PC-9 (cell line): ENCODE measurements at regions not wholly inside any gene's neighbourhood (a gene's known extent, or its start where the extent isn't known, plus 50 kb on each side); places are given as distances from the start of the nearest gene placed in this dataset.

Experiments
- BruUV-seq: library from RNA; stranded (reverse); fragments of 400-500 nt; replicated peaks from 2 replicates; lab custom pipeline; 2021; lab: Mats Ljungman, UMichigan
- CTCF ChIA-PET: fragments of 300-600 bp; sonication (Branson Sonifier 250); formaldehyde crosslinking; loops from one replicate; lab custom pipeline; 2022; ENCODE audit warnings: antibody characterized with exemption; lab: Charles Lee
- POLR2A ChIA-PET: fragments of 300-600 bp; sonication (Branson Sonifier 250); formaldehyde crosslinking; loops from one replicate; lab custom pipeline; 2022; ENCODE audit warnings: antibody characterized with exemption; ENCODE audit not compliant: unreplicated experiment; lab: Charles Lee
- DNase-seq, 2 experiments: peaks; one replicate each; pipeline versions ENCODE4 v3.0.0 to v3.0.0-alpha.2; 2015 to 2022; ENCODE audit warnings: mixed read lengths in 1 of 2
- H2AFZ ChIP-seq: fragments of 200-600 bp; sonication (generic); 2 replicates; pipeline ENCODE4 v1.8.1; 2017; ENCODE audit warnings: antibody characterized with exemption
- H3F3A ChIP-seq: fragments of 200-600 bp; sonication (generic); 2 replicates; pipeline ENCODE4 v1.8.1; 2017; ENCODE audit warnings: antibody characterized with exemption, mild to moderate bottlenecking, low read depth; ENCODE audit not compliant: insufficient read depth
- H3K27ac ChIP-seq: fragments of 200-600 bp; sonication (generic); 2 replicates; pipeline ENCODE4 v1.6.1; 2016; ENCODE audit warnings: mixed run types
- H3K27me3 ChIP-seq: fragments of 200-600 bp; sonication (generic); 2 replicates; pipeline ENCODE4 v1.6.1; 2016; ENCODE audit warnings: low read depth, mixed run types; ENCODE audit not compliant: insufficient read depth
- H3K36me3 ChIP-seq: fragments of 200-600 bp; sonication (generic); 2 replicates; pipeline ENCODE4 v1.6.1; 2016; ENCODE audit warnings: low read depth, mixed run types
- H3K4me1 ChIP-seq: fragments of 200-600 bp; sonication (generic); replicated peaks from 2 replicates; pipeline ENCODE4 v1.6.1; 2016; ENCODE audit warnings: mixed run types; ENCODE audit not compliant: insufficient read depth
- H3K4me2 ChIP-seq: fragments of 200-600 bp; sonication (generic); 2 replicates; pipeline ENCODE4 v1.6.1; 2017; ENCODE audit warnings: mixed run types
- H3K4me3 ChIP-seq: fragments of 200-600 bp; sonication (generic); 2 replicates; pipeline ENCODE4 v1.6.1; 2016; ENCODE audit warnings: mixed run types
- H3K79me2 ChIP-seq: fragments of 200-600 bp; sonication (generic); 2 replicates; pipeline ENCODE4 v1.6.1; 2017; ENCODE audit warnings: low read depth, mixed run types
- H3K9me2 ChIP-seq: fragments of 200-600 bp; sonication (generic); 2 replicates; pipeline ENCODE4 v1.8.1; 2017; ENCODE audit warnings: mild to moderate bottlenecking; ENCODE audit not compliant: insufficient read depth
- H3K9me3 ChIP-seq: fragments of 200-600 bp; sonication (generic); 2 replicates; pipeline ENCODE4 v1.8.1; 2016; ENCODE audit warnings: low read depth; ENCODE audit not compliant: insufficient read depth
- H4K20me1 ChIP-seq: fragments of 200-600 bp; sonication (generic); 2 replicates; pipeline ENCODE4 v1.8.1; 2017; ENCODE audit not compliant: insufficient read depth
- EZH2 ChIP-seq: fragments of 200-600 bp; sonication (generic); IDR thresholded peaks from 2 replicates; pipeline ENCODE4 v1.8.0; 2017; ENCODE audit warnings: antibody characterized with exemption, low read depth
- intact Hi-C: fragments of 100-400 bp; cut with micrococcal nuclease; formaldehyde crosslinking; loops from one replicate; pipeline ENCODE4 v1.10.0; 2022; ENCODE audit not compliant: unreplicated experiment
- TF ChIP-seq, protein P1 (sequence below): fragments of 200-600 bp; sonication (generic); conservative IDR thresholded peaks from 2 replicates; pipeline ENCODE4 v1.6.1; 2017; ENCODE audit warnings: mixed run types, antibody characterized with exemption, mild to moderate bottlenecking, moderate library complexity

DNA sequence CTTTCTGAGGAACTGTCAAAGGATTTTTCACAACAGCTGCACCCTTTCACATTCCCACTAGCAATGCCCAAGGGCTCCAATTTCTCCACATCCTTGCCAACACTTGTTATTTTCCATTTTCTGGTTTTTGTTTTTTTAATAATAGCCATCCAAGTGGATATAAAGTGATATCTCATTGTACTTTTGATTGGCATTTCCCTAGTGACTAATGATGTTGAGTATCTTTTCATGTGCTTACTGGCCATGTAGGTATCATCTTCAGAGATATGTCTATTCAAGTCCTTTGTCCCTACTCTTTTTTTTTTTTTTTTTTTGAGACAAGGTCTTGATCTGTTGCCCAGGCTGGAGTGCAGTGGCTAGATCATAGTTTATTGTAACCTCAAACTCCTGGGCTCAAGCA is 115.8 kb upstream of the HAND1 start:
- Histone ChIP-seq H4K20me1 (no peaks in the 10 kb centered on the region), H3K4me2 (no peak overlapping the region), H3K36me3 (no peaks in the 10 kb centered on the region), H3K9me3 (no peaks in the 10 kb centered on the region), H3K4me3 (no peak overlapping the region), H3K9me2 (no peaks in the 10 kb centered on the region), H3K79me2 (no peaks in the 10 kb centered on the region), H3K4me1 (0 out of 2 replicates have a peak, but pooled peaks cover 7% of the 10 kb centered on the region), H2AFZ (no peak overlapping the region), H3F3A (no peaks in the 10 kb centered on the region), H3K27me3 (no peaks in the 10 kb centered on the region), H3K27ac (no peak overlapping the region)
- no peak for TF ChIP-seq EZH2
- TF ChIP-seq, protein P1, sequence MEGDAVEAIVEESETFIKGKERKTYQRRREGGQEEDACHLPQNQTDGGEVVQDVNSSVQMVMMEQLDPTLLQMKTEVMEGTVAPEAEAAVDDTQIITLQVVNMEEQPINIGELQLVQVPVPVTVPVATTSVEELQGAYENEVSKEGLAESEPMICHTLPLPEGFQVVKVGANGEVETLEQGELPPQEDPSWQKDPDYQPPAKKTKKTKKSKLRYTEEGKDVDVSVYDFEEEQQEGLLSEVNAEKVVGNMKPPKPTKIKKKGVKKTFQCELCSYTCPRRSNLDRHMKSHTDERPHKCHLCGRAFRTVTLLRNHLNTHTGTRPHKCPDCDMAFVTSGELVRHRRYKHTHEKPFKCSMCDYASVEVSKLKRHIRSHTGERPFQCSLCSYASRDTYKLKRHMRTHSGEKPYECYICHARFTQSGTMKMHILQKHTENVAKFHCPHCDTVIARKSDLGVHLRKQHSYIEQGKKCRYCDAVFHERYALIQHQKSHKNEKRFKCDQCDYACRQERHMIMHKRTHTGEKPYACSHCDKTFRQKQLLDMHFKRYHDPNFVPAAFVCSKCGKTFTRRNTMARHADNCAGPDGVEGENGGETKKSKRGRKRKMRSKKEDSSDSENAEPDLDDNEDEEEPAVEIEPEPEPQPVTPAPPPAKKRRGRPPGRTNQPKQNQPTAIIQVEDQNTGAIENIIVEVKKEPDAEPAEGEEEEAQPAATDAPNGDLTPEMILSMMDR: no peak
- intact Hi-C loops: no loop called here
- no TSS peak for BruUV-seq
- no peak for DNase-seq
- ChIA-PET POLR2A (no interaction called here), CTCF (interaction anchor here (0.7 kb wide), 1 partner anchor 1862 kb away, joined by 4 read pairs; no protein-coding TSS in a partner anchor)

DNA sequence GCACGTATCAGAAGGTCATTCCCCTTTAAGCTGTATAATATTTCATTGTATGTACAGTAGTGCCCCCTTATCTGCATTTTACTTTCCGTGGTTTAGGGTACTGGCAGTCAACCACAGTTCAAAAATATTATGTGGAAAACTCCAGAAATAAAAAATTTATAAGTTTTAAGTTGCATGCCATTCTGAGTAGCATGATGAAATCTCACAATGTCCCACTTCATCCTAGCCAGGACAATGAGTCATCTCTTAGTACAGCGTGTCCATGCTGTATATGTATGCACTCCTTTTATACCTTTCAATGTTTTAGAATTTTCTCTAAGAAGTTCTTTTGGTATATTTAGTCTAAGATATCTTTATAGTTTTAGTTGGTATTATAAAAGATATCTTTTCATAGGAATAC is 115.0 kb upstream of the HAND1 start:
- TF ChIP-seq, protein P1: no peak
- no peak for TF ChIP-seq EZH2
- ChIA-PET POLR2A (no interaction called here), CTCF (interaction anchor here (0.6 kb wide), 1 partner anchor 36 kb away, joined by 3 read pairs; no protein-coding TSS in a partner anchor)
- H3K4me2 ChIP-seq: no peak overlapping the region
- intact Hi-C loops: no loop called here
- H3K4me3 ChIP-seq: no peak overlapping the region
- no peaks in the 10 kb centered on the region for H4K20me1 ChIP-seq
- H3K27ac ChIP-seq: no peak overlapping the region
- no peak for DNase-seq
- H3K4me1 ChIP-seq: 0 out of 2 replicates have a peak, but pooled peaks cover 7% of the 10 kb centered on the region
- H3K9me2 ChIP-seq: no peaks in the 10 kb centered on the region
- H3K36me3 ChIP-seq: no peaks in the 10 kb centered on the region
- no peaks in the 10 kb centered on the region for H3K79me2 ChIP-seq
- H2AFZ ChIP-seq: no peak overlapping the region
- no peaks in the 10 kb centered on the region for H3F3A ChIP-seq
- no TSS peak for BruUV-seq
- H3K27me3 ChIP-seq: no peaks in the 10 kb centered on the region
- H3K9me3 ChIP-seq: no peaks in the 10 kb centered on the region

DNA sequence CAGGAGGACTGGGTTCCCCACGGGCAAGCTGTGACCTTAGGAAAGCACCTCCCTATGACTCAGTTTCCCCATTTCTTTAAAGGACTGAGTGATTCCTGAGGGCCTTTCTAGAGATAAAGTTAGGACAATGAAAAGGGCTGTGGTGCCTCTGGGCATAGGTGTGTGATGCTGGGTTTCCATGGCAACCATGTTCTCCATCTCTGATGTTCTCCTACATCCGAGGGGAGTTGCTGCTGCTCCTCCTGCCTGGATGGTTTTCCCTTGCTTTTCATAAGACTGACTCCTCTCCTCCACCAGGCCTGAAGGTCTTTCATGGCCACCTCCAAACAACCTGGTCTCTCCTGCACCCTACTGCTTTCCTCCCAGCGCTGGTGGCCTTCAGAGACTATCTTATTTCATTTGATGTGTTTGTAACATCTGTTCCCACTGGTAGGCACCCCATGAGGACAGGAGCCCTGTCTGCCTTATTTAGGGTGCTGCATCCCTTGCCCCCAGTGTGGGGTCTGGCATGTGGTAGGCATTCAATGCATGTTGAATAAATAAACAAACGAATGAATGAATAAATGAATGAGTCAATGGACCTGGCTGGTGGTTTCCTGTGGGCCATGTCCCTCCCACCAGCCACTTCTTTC is 112.2 kb upstream of the HAND1 start:
- no peaks in the 10 kb centered on the region for H3K27me3 ChIP-seq
- ChIA-PET CTCF (no interaction called here), POLR2A (no interaction called here)
- no peak overlapping the region for H3K4me2 ChIP-seq
- no peaks in the 10 kb centered on the region for H4K20me1 ChIP-seq
- DNase-seq: no peak
- no peak overlapping the region for H2AFZ ChIP-seq
- H3K27ac ChIP-seq: no peak overlapping the region
- H3K9me2 ChIP-seq: no peaks in the 10 kb centered on the region
- H3K4me3 ChIP-seq: no peak overlapping the region
- H3K79me2 ChIP-seq: no peaks in the 10 kb centered on the region
- no TSS peak for BruUV-seq
- intact Hi-C loops: no loop called here
- no peaks in the 10 kb centered on the region for H3K9me3 ChIP-seq
- H3K36me3 ChIP-seq: no peaks in the 10 kb centered on the region
- TF ChIP-seq, protein P1: no peak
- 0 out of 2 replicates have a peak, but pooled peaks cover 2% of the 10 kb centered on the region for H3F3A ChIP-seq
- 0 out of 2 replicates have a peak, but pooled peaks cover 7% of the 10 kb centered on the region for H3K4me1 ChIP-seq
